ENCODE measurements at regions not wholly inside any gene's neighbourhood (a gene's known extent, or its start where the extent isn't known, plus 50 kb on each side); places are given as distances from the start of the nearest gene placed in this dataset.

DNA sequence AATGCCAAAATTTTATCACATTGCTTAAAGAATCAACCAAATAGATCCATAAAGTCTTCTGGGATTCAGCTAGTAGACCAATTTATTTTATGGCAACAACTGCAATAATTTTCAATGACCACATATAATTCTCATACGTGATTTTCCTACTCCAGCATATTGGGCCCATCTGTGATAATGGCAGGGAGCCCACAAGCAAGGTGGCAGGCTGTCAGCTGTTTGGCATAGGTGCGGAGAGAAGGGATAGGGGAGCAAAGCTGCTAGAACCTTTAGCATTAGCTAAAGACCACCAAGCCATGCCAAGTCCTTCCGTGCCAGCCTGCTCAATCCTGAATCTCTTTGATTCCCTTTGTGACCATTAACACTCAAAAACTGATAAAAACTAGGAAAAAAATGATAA is 721.2 kb downstream of the XPNPEP1 start (continued):
- TF ChIP-seq FOSL2 (IDR thresholded peaks at IDR 0.05) (no peak), FOSL2 (CRISPR knock-in tag; IDR thresholded peaks at IDR 0.05) (no peak), CBX2 (IDR thresholded peaks at IDR 0.05; ENCODE audit: borderline replicate concordance, low read depth) (no peak), ESRRA (IDR thresholded peaks at IDR 0.05; ENCODE audit: borderline replicate concordance, low read length) (no peak), ZSCAN20 (CRISPR knock-in tag; IDR thresholded peaks at IDR 0.05) (no peak)
- TF ChIP-seq, protein P1, sequence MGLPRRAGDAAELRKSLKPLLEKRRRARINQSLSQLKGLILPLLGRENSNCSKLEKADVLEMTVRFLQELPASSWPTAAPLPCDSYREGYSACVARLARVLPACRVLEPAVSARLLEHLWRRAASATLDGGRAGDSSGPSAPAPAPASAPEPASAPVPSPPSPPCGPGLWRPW (IDR thresholded peaks at IDR 0.05): no peak
- TF ChIP-seq, protein P2, sequence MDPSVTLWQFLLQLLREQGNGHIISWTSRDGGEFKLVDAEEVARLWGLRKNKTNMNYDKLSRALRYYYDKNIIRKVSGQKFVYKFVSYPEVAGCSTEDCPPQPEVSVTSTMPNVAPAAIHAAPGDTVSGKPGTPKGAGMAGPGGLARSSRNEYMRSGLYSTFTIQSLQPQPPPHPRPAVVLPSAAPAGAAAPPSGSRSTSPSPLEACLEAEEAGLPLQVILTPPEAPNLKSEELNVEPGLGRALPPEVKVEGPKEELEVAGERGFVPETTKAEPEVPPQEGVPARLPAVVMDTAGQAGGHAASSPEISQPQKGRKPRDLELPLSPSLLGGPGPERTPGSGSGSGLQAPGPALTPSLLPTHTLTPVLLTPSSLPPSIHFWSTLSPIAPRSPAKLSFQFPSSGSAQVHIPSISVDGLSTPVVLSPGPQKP (IDR thresholded peaks at IDR 0.05; ENCODE audit: low read depth, low read length): no peak

DNA sequence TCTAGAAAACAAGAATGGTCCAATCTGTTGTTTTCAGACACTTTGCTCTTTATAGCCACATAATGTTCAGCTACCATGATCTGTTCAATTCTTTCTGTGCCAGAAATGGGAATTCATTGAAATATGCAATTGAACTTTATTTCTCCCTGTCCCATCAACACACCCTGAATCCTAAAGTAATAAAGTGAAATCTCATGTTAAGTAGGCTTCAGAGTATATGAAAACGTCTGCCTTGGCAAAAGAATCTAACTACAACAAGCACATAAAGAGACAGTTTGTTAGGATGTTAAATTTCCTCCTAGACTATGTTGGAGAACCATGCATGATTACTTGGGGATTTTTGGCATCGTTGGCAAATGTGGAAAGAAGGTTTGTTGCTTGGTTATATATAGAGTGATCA is 722.7 kb downstream of the XPNPEP1 start:
- ChIA-PET POLR2A (no interaction called here), CTCF (no interaction called here)
- 0% methylated on average over 2 of the region's 2 CpGs for WGBS (ENCODE audit: missing lambda C conversion rate)
- no peak for ATAC-seq
- Histone ChIP-seq H3K4me3 (no peak overlapping the region), H3K9me3 (no peaks in the 10 kb centered on the region), H3K4me2 (no peak overlapping the region), H3K4me1 (no peaks in the 10 kb centered on the region), H3K27ac (no peak overlapping the region)
- TF ChIP-seq, protein P3, sequence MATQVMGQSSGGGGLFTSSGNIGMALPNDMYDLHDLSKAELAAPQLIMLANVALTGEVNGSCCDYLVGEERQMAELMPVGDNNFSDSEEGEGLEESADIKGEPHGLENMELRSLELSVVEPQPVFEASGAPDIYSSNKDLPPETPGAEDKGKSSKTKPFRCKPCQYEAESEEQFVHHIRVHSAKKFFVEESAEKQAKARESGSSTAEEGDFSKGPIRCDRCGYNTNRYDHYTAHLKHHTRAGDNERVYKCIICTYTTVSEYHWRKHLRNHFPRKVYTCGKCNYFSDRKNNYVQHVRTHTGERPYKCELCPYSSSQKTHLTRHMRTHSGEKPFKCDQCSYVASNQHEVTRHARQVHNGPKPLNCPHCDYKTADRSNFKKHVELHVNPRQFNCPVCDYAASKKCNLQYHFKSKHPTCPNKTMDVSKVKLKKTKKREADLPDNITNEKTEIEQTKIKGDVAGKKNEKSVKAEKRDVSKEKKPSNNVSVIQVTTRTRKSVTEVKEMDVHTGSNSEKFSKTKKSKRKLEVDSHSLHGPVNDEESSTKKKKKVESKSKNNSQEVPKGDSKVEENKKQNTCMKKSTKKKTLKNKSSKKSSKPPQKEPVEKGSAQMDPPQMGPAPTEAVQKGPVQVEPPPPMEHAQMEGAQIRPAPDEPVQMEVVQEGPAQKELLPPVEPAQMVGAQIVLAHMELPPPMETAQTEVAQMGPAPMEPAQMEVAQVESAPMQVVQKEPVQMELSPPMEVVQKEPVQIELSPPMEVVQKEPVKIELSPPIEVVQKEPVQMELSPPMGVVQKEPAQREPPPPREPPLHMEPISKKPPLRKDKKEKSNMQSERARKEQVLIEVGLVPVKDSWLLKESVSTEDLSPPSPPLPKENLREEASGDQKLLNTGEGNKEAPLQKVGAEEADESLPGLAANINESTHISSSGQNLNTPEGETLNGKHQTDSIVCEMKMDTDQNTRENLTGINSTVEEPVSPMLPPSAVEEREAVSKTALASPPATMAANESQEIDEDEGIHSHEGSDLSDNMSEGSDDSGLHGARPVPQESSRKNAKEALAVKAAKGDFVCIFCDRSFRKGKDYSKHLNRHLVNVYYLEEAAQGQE (IDR thresholded peaks at IDR 0.05): no peak
- TF ChIP-seq RFX5 (IDR thresholded peaks at IDR 0.05): no peak
- TF ChIP-seq, protein P4, sequence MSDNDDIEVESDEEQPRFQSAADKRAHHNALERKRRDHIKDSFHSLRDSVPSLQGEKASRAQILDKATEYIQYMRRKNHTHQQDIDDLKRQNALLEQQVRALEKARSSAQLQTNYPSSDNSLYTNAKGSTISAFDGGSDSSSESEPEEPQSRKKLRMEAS (IDR thresholded peaks at IDR 0.05): no peak
- no peak for FAIRE-seq
- no peak for DNase-seq (ENCODE audit: low read depth in 1 of 2, low spot score in 1 of 2)

DNA sequence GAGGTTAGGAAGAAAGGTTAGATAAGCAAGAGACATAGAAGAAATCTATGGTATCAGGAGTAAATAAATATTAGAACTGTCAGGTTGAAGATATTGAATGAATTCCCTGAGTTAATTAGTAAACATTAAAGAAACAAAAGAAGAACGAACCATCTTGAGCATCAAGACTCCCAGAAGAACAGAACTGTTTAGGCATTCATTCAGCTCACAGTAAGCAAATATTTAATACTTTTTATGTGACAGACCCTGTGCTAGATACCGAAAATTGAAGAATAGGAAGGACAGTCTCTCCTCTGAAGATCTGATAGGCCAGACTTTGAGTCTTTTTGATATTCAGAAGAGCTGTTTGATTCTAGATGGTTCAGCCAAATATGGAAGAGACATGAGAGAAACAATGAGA is 731.5 kb downstream of the XPNPEP1 start:
- no peak for DNase-seq (ENCODE audit: low read depth in 1 of 2, low spot score in 1 of 2)
- Histone ChIP-seq H3K4me1 (no peaks in the 10 kb centered on the region), H3K4me2 (no peak overlapping the region), H3K4me3 (no peak overlapping the region), H3K9me3 (peaks cover 7% of the 10 kb centered on the region; the same call in 1 of the 3 replicates), H3K27ac (no peak overlapping the region)
- ChIA-PET POLR2A (no interaction called here), CTCF (interaction anchor here (0.9 kb wide), 1 partner anchor 17 kb away, joined by 3 read pairs; no protein-coding TSS in a partner anchor)
- ATAC-seq: no peak
- TF ChIP-seq EHF (CRISPR knock-in tag; IDR thresholded peaks at IDR 0.05) (no peak), CBX8 (IDR thresholded peaks at IDR 0.05) (no peak), RAD21 (conservative IDR thresholded peaks at IDR 0.05 in 1 of 2, IDR thresholded peaks at IDR 0.05 in 1 of 2) (no peak), TFCP2L1 (CRISPR knock-in tag; IDR thresholded peaks at IDR 0.05) (no peak), MAZ (IDR thresholded peaks at IDR 0.05; ENCODE audit: borderline replicate concordance, low read depth, low read length) (no peak), CBX2 (IDR thresholded peaks at IDR 0.05; ENCODE audit: borderline replicate concordance, low read depth) (no peak), HOXB5 (CRISPR knock-in tag; IDR thresholded peaks at IDR 0.05) (no peak), EP300 (IDR thresholded peaks at IDR 0.05) (no peak)
- TF ChIP-seq, protein P5, sequence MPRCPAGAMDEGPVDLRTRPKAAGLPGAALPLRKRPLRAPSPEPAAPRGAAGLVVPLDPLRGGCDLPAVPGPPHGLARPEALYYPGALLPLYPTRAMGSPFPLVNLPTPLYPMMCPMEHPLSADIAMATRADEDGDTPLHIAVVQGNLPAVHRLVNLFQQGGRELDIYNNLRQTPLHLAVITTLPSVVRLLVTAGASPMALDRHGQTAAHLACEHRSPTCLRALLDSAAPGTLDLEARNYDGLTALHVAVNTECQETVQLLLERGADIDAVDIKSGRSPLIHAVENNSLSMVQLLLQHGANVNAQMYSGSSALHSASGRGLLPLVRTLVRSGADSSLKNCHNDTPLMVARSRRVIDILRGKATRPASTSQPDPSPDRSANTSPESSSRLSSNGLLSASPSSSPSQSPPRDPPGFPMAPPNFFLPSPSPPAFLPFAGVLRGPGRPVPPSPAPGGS (IDR thresholded peaks at IDR 0.05): no peak
- 0% methylated on average over 2 of the region's 2 CpGs for WGBS (ENCODE audit: missing lambda C conversion rate)
- FAIRE-seq: no peak
